Esophagus muscularis mucosa (tissue), 4 donors: ENCODE measurements at regions not wholly inside any gene's neighbourhood (a gene's known extent, or its start where the extent isn't known, plus 50 kb on each side); places are given as distances from the start of the nearest gene placed in this dataset.

Source experiments
- CTCF ChIP-seq, 3 experiments: fragments of 200-600 bp in 2 of 3; fragments of 450-650 bp in 1 of 3; sonication (generic) in 2 of 3; IDR thresholded peaks; one replicate each; pipeline ENCODE4 v1.5.1; 2017 to 2019; ENCODE audit warnings: antibody characterized with exemption in 3 of 3, mild to moderate bottlenecking in 2 of 3, moderate library complexity in 1 of 3
- EP300 ChIP-seq: sonication (generic); formaldehyde crosslinking; IDR thresholded peaks from one replicate; pipeline ENCODE4 v1.6.1; 2017; ENCODE audit warnings: antibody characterized with exemption
- POLR2A ChIP-seq: fragments of 450-650 bp; IDR thresholded peaks from one replicate; pipeline ENCODE4 v1.6.1; 2017; ENCODE audit warnings: antibody characterized with exemption, moderate library complexity, mild to moderate bottlenecking, low read depth
- POLR2AphosphoS5 ChIP-seq, 2 donors: sonication (generic); formaldehyde crosslinking; IDR thresholded peaks; one replicate each; pipeline ENCODE4 v1.6.1; 2017; ENCODE audit warnings: antibody characterized with exemption in 2 of 2

DNA sequence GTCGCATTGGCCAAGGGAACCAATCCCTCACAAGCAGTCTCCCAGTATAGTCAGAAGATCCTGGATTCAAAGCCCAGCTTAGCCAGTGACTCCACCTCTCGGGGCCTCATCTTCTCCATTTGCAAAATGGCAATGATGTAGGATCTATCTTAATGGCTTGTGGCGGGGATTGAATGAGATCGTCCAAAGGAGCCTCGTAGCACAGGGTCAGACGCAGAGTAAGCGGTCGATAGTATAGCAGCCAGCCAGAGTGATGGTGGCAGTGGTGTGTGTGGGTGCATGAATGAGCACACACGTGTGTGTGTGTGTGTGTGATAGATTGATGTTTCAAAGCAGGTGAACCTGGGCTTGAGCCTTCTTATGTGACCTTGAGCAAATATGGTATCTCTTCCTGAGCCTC is 79.8 kb upstream of the WNT4 start:
- TF ChIP-seq CTCF (IDR thresholded peaks at IDR 0.05), result no peak
- TF ChIP-seq POLR2AphosphoS5 (IDR thresholded peaks at IDR 0.05), result no peak
- no peak for TF ChIP-seq EP300
- no peak for TF ChIP-seq POLR2A
